Nephron (organoid): ENCODE measurements at regions not wholly inside any gene's neighbourhood (a gene's known extent, or its start where the extent isn't known, plus 50 kb on each side); places are given as distances from the start of the nearest gene placed in this dataset.
"Not testable (repeated sequence)": the region's sequence is repeated elsewhere in the genome, so short reads cannot be mapped to it uniquely, and the experiment has no call there.

Experiments
- H3K27ac Mint-ChIP-seq, 3 experiments: 2 replicates each; pipeline ENCODE4 v1.8.0; 2020; ENCODE audit warnings: mixed read lengths in 3 of 3, mild to moderate bottlenecking in 2 of 3, moderate library complexity in 1 of 3
- H3K27me3 Mint-ChIP-seq: 2 replicates; pipeline ENCODE4 v1.8.0; 2021; ENCODE audit warnings: low read depth, mild to moderate bottlenecking, moderate library complexity, mixed read lengths
- H3K36me3 Mint-ChIP-seq: 2 replicates; pipeline ENCODE4 v1.8.0; 2020; ENCODE audit warnings: low read depth, mixed read lengths
- H3K4me1 Mint-ChIP-seq: 2 replicates; pipeline ENCODE4 v1.8.0; 2020; ENCODE audit warnings: mixed read lengths
- H3K4me3 Mint-ChIP-seq, 3 experiments: 2 replicates each; pipeline ENCODE4 v1.8.0; 2020; ENCODE audit warnings: mild to moderate bottlenecking in 3 of 3, mixed read lengths in 3 of 3, moderate library complexity in 2 of 3
- H3K9me3 Mint-ChIP-seq: 2 replicates; pipeline ENCODE4 v1.8.0; 2020; ENCODE audit warnings: mixed read lengths
- CTCF ChIP-seq, 3 experiments: fragments of 200-600 bp; sonication (generic); IDR thresholded peaks; one replicate each; pipeline ENCODE4 v1.5.0; 2021; ENCODE audit warnings: antibody characterized with exemption in 3 of 3; ENCODE audit not compliant: unreplicated experiment in 3 of 3

GRCh38 chr18:37836071-37836970, 270.7 kb upstream of the CELF4 start:
- Mint-ChIP-seq H3K4me1 (no peaks in the 10 kb centered on the region), H3K36me3 (no peaks in the 10 kb centered on the region), H3K27me3 (peaks cover 2% of the 10 kb centered on the region), H3K9me3 (peaks cover 12% of the 10 kb centered on the region), H3K4me3 (no peak overlapping the region), H3K27ac (no peak overlapping the region)
- TF ChIP-seq CTCF (IDR thresholded peaks at IDR 0.05; ENCODE audit: unreplicated experiment in 3 of 3): no peak

GRCh38 chr18:37832010-37832695, 266.6 kb upstream of the CELF4 start:
- not testable (repeated sequence) for H3K27ac Mint-ChIP-seq, H3K36me3 Mint-ChIP-seq, H3K4me3 Mint-ChIP-seq, H3K27me3 Mint-ChIP-seq, H3K4me1 Mint-ChIP-seq
- peaks cover 17% of the 10 kb centered on the region for H3K9me3 Mint-ChIP-seq

- Mint-ChIP-seq H3K36me3 (no peaks in the 10 kb centered on the region), H3K4me3 (no peak overlapping the region), H3K27ac (no peak overlapping the region), H3K9me3 (peaks cover 18% of the 10 kb centered on the region), H3K4me1 (no peaks in the 10 kb centered on the region), H3K27me3 (no peaks in the 10 kb centered on the region)
- no peak for TF ChIP-seq CTCF (IDR thresholded peaks at IDR 0.05; ENCODE audit: unreplicated experiment in 3 of 3)
Measured at GRCh38 chr18:37812961-37813360, 247.4 kb upstream of the CELF4 start.

GRCh38 chr18:37805773-37806404, 240.3 kb upstream of the CELF4 start:
- Mint-ChIP-seq H3K36me3 (no peaks in the 10 kb centered on the region), H3K27ac (no peak overlapping the region), H3K9me3 (peaks cover 20% of the 10 kb centered on the region), H3K4me1 (no peaks in the 10 kb centered on the region), H3K4me3 (no peak overlapping the region), H3K27me3 (no peaks in the 10 kb centered on the region)
- no peak for TF ChIP-seq CTCF (IDR thresholded peaks at IDR 0.05; ENCODE audit: unreplicated experiment in 3 of 3)

GRCh38 chr18:37796823-37797349, 231.3 kb upstream of the CELF4 start:
- TF ChIP-seq CTCF (IDR thresholded peaks at IDR 0.05; ENCODE audit: unreplicated experiment in 3 of 3): no peak
- no peaks in the 10 kb centered on the region for H3K4me1 Mint-ChIP-seq
- no peaks in the 10 kb centered on the region for H3K9me3 Mint-ChIP-seq
- no peaks in the 10 kb centered on the region for H3K36me3 Mint-ChIP-seq
- H3K27ac Mint-ChIP-seq: no peak overlapping the region
- no peak overlapping the region for H3K4me3 Mint-ChIP-seq
- H3K27me3 Mint-ChIP-seq: no peaks in the 10 kb centered on the region

- H3K27ac Mint-ChIP-seq: no peak overlapping the region
- H3K9me3 Mint-ChIP-seq: peaks cover 2% of the 10 kb centered on the region
- H3K27me3 Mint-ChIP-seq: no peaks in the 10 kb centered on the region
- TF ChIP-seq CTCF (IDR thresholded peaks at IDR 0.05; ENCODE audit: unreplicated experiment in 3 of 3): no peak
- H3K36me3 Mint-ChIP-seq: no peaks in the 10 kb centered on the region
- H3K4me3 Mint-ChIP-seq: no peak overlapping the region
- H3K4me1 Mint-ChIP-seq: no peaks in the 10 kb centered on the region
Measured at GRCh38 chr18:37787452-37787851, 221.9 kb upstream of the CELF4 start.
